ENCODE measurements at regions not wholly inside any gene's neighbourhood (a gene's known extent, or its start where the extent isn't known, plus 50 kb on each side); places are given as distances from the start of the nearest gene placed in this dataset.
"Not testable (repeated sequence)": the region's sequence is repeated elsewhere in the genome, so short reads cannot be mapped to it uniquely, and the experiment has no call there.

- 97% methylated on average over 1 of the region's 1 CpG for WGBS
Observed at GRCh38 chr1:219066098-219066497, 107.6 kb upstream of the LYPLAL1 start.

GRCh38 chr1:219066631-219067349 is 106.9 kb upstream of the LYPLAL1 start:
- no peak for DNase-seq (ENCODE audit: low spot score)
- intact Hi-C loops (cut with DNase I): loop anchor here (2.0 to 10.0 kb wide), 2 partner anchors 488 to 728 kb away; no protein-coding TSS in a partner anchor
- no peaks in the 10 kb centered on the region for H3K36me3 ChIP-seq
- TF ChIP-seq POLR2AphosphoS5 (IDR thresholded peaks at IDR 0.05): no peak
- peak in 3 of 4 experiments; percentile 30 to 53 (median 37) for TF ChIP-seq CTCF (IDR thresholded peaks at IDR 0.05)
- H3K4me1 ChIP-seq (replicated peaks): no peaks in the 10 kb centered on the region
- 25% methylated on average over 1 of the region's 1 CpG for WGBS
- no peaks in the 10 kb centered on the region for H3K27me3 ChIP-seq (replicated peaks; ENCODE audit: insufficient read depth)
- no peaks in the 10 kb centered on the region for H3K9me3 ChIP-seq
- no peak overlapping the region for H3K27ac ChIP-seq
- no peak overlapping the region for H3K4me3 ChIP-seq

More at GRCh38 chr1:219066098-219066497, 107.6 kb upstream of the LYPLAL1 start:
- Histone ChIP-seq H3K27ac (no peak overlapping the region), H3K4me1 (replicated peaks) (no peaks in the 10 kb centered on the region), H3K36me3 (no peaks in the 10 kb centered on the region), H3K4me3 (no peak overlapping the region), H3K9me3 (no peaks in the 10 kb centered on the region), H3K27me3 (replicated peaks; ENCODE audit: insufficient read depth) (no peaks in the 10 kb centered on the region)
- no peak for TF ChIP-seq POLR2AphosphoS5 (IDR thresholded peaks at IDR 0.05)
- TF ChIP-seq CTCF (IDR thresholded peaks at IDR 0.05): no peak
- TF ChIP-seq POLR2A (IDR thresholded peaks at IDR 0.05): no peak
- intact Hi-C loops (cut with DNase I): loop anchor here (2.0 to 10.0 kb wide), 2 partner anchors 489 to 727 kb away; no protein-coding TSS in a partner anchor
- DNase-seq (ENCODE audit: low spot score): no peak

GRCh38 chr1:219067350-219067712 is 106.3 kb upstream of the LYPLAL1 start:
- Histone ChIP-seq H3K36me3 (no peaks in the 10 kb centered on the region), H3K4me1 (replicated peaks) (no peaks in the 10 kb centered on the region), H3K9me3 (no peaks in the 10 kb centered on the region), H3K27me3 (replicated peaks; ENCODE audit: insufficient read depth) (no peaks in the 10 kb centered on the region), H3K27ac (no peak overlapping the region), H3K4me3 (no peak overlapping the region)
- TF ChIP-seq POLR2AphosphoS5 (IDR thresholded peaks at IDR 0.05): no peak
- TF ChIP-seq POLR2A (IDR thresholded peaks at IDR 0.05): no peak
- TF ChIP-seq CTCF (IDR thresholded peaks at IDR 0.05): no peak
- intact Hi-C loops (cut with DNase I): loop anchor here (2.0 to 10.0 kb wide), 2 partner anchors 487 to 729 kb away; no protein-coding TSS in a partner anchor
- 97% methylated on average over 4 of the region's 4 CpGs for WGBS
- no peak for DNase-seq (ENCODE audit: low spot score)

- H3K4me3 ChIP-seq; H3K9me3 ChIP-seq; H3K36me3 ChIP-seq; intact Hi-C loops (cut with DNase I); DNase-seq (ENCODE audit: low spot score); H3K4me1 ChIP-seq (replicated peaks); H3K27ac ChIP-seq; H3K27me3 ChIP-seq (replicated peaks; ENCODE audit: insufficient read depth): not testable (repeated sequence)
- 100% methylated on average over 2 of the region's 2 CpGs for WGBS
Observed at GRCh38 chr1:219070395-219070794, 103.3 kb upstream of the LYPLAL1 start.

GRCh38 chr1:219071209-219071608 is 102.5 kb upstream of the LYPLAL1 start:
- H3K9me3 ChIP-seq: no peaks in the 10 kb centered on the region
- DNase-seq (ENCODE audit: low spot score): no peak
- no peaks in the 10 kb centered on the region for H3K27me3 ChIP-seq (replicated peaks; ENCODE audit: insufficient read depth)
- 95% methylated on average over 4 of the region's 4 CpGs for WGBS
- TF ChIP-seq CTCF (IDR thresholded peaks at IDR 0.05): no peak
- no peak for TF ChIP-seq POLR2AphosphoS5 (IDR thresholded peaks at IDR 0.05)
- no peak for TF ChIP-seq POLR2A (IDR thresholded peaks at IDR 0.05)
- H3K4me3 ChIP-seq: no peak overlapping the region
- H3K27ac ChIP-seq: no peak overlapping the region
- intact Hi-C loops (cut with DNase I): no loop called here
- H3K4me1 ChIP-seq (replicated peaks): no peaks in the 10 kb centered on the region
- H3K36me3 ChIP-seq: no peaks in the 10 kb centered on the region
